ENCODE measurements at regions not wholly inside any gene's neighbourhood (a gene's known extent, or its start where the extent isn't known, plus 50 kb on each side); places are given as distances from the start of the nearest gene placed in this dataset.

- no peaks in the 10 kb centered on the region for H3K36me3 ChIP-seq (ENCODE audit: insufficient read depth, low read length)
- Mint-ChIP-seq H3K36me3 (peaks cover 0 to 3% (median 0%) of the 10 kb centered on the region in 3 donors), H3K4me1 (peaks cover under 1 to 4% (median 2%) of the 10 kb centered on the region in 3 donors), H3K4me3 (no peak overlapping the region), H3K27ac (no peak overlapping the region), H3K9me3 (no peaks in the 10 kb centered on the region), H3K27me3 (peaks cover 1 to 21% of the 10 kb centered on the region in 2 donors)
- ChIA-PET CTCF (no interaction called here), POLR2A (no interaction called here)
- H3K4me1 ChIP-seq (ENCODE audit: insufficient read depth, low read length), result peaks cover 4% of the 10 kb centered on the region
- no peak for DNase-seq
- H3K9me3 ChIP-seq (ENCODE audit: low read length), result no peaks in the 10 kb centered on the region
- H3K27me3 ChIP-seq (ENCODE audit: insufficient read depth, low read length, poor library complexity, severe bottlenecking), result no peaks in the 10 kb centered on the region
- no peak overlapping the region for H3K4me3 ChIP-seq (ENCODE audit: low read length)
- no peak overlapping the region for H3K27ac ChIP-seq (ENCODE audit: low read depth, low read length)
Measured at GRCh38 chr1:167158111-167158812, 62.4 kb upstream of the POU2F1 start.

DNA sequence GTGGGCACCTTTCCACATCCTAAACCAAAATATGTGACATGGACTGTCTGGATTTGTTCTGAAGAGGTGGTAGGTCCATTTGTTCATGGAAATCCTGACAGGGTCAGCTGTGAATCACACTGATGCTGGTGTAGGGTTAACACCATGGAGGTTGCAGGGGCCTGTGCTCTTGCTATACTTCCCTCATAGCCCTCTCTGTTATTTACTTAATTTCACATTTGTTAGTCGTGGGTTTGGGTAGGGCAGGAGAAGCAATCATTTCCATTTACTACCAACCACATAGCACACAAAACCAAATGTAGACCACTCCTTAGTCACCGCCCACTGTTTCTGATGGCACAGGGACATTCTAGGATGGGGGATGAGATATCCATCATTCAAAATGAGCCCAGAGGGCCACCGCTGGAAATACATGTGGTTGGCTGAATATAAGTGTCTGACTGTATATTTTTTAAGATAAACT lies 61.8 kb upstream of the POU2F1 start:
- Mint-ChIP-seq H3K36me3 (peaks cover 0 to 3% (median 0%) of the 10 kb centered on the region in 3 donors), H3K27me3 (peaks cover 1 to 18% of the 10 kb centered on the region in 2 donors), H3K9me3 (no peaks in the 10 kb centered on the region), H3K4me1 (peaks cover 2 to 10% (median 7%) of the 10 kb centered on the region in 3 donors), H3K4me3 (no peak overlapping the region), H3K27ac (peak overlapping the region in 1 of 8 donors; percentile 13)
- CTCF ChIA-PET, result no interaction called here
- no peak for DNase-seq
- Histone ChIP-seq H3K4me3 (ENCODE audit: low read length) (no peak overlapping the region), H3K36me3 (ENCODE audit: insufficient read depth, low read length) (no peaks in the 10 kb centered on the region), H3K9me3 (ENCODE audit: low read length) (no peaks in the 10 kb centered on the region), H3K27me3 (ENCODE audit: insufficient read depth, low read length, poor library complexity, severe bottlenecking) (no peaks in the 10 kb centered on the region), H3K4me1 (ENCODE audit: insufficient read depth, low read length) (peaks cover 4% of the 10 kb centered on the region), H3K27ac (ENCODE audit: low read depth, low read length) (no peak overlapping the region)
- POLR2A ChIA-PET, result interaction anchor here (0.7 kb wide), 1 partner anchor 63 kb away, joined by 3 read pairs; no protein-coding TSS in a partner anchor

DNA sequence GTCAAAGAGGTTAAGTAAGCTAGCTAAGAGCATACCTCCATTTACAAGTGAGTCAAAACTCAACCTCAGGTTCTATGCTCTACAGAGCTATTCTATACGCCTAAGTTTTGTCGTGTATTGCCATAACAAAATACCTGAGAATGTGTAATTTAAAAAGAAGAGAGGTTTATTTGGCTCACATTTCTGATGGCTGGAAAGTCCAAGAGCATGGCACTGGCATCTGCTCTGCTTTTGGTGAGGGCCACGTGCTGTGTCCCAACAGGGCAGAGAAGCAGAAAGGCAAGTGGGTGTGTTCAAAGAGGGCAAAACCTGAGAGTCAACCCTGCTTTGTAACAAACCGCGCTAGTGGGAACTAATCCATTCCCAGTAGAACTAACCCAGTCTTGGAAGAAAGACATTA lies 60.9 kb upstream of the POU2F1 start:
- Mint-ChIP-seq H3K4me3 (no peak overlapping the region), H3K4me1 (peaks cover 2 to 10% (median 7%) of the 10 kb centered on the region in 3 donors), H3K36me3 (peaks cover 0 to 3% (median 0%) of the 10 kb centered on the region in 3 donors), H3K27me3 (peaks cover 6 to 23% of the 10 kb centered on the region in 2 donors), H3K27ac (no peak overlapping the region), H3K9me3 (no peaks in the 10 kb centered on the region)
- no peaks in the 10 kb centered on the region for H3K9me3 ChIP-seq (ENCODE audit: low read length)
- ChIA-PET POLR2A (interaction anchor here (0.7 kb wide), 1 partner anchor 62 kb away, joined by 3 read pairs; no protein-coding TSS in a partner anchor), CTCF (no interaction called here)
- H3K27me3 ChIP-seq (ENCODE audit: insufficient read depth, low read length, poor library complexity, severe bottlenecking), result no peaks in the 10 kb centered on the region
- no peak overlapping the region for H3K4me3 ChIP-seq (ENCODE audit: low read length)
- DNase-seq, result no peak
- H3K27ac ChIP-seq (ENCODE audit: low read depth, low read length), result no peak overlapping the region
- peaks cover 4% of the 10 kb centered on the region for H3K4me1 ChIP-seq (ENCODE audit: insufficient read depth, low read length)
- H3K36me3 ChIP-seq (ENCODE audit: insufficient read depth, low read length), result no peaks in the 10 kb centered on the region

DNA sequence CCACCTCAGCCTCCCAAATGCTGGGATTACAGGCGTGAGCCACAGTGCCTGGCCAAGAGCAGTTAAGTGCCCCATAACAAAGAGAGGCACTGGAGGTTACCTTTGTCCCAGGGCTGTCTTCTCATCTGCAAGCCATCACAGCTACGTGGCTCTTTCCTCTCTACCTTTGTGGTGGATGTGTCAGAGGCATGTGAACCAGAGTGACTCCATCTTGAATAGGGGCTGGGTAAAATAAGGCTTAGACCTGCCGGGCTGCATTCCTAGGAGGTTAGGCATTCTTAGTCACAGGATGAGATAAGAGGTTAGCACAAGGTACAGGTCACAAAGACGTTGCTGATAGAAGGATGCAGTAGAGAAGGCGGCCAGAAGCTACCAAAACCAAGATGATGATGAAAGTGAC lies 59.4 kb upstream of the POU2F1 start:
- no peak overlapping the region for H3K4me3 Mint-ChIP-seq
- ChIA-PET POLR2A (no interaction called here), CTCF (interaction anchor here (1.0 kb wide), 1 partner anchor 94 kb away, joined by 3 read pairs; no protein-coding TSS in a partner anchor)
- H3K27ac Mint-ChIP-seq, result no peak overlapping the region
- peaks cover 9 to 33% of the 10 kb centered on the region in 2 donors for H3K27me3 Mint-ChIP-seq
- Histone ChIP-seq H3K4me1 (ENCODE audit: insufficient read depth, low read length) (peaks cover 4% of the 10 kb centered on the region), H3K4me3 (ENCODE audit: low read length) (no peak overlapping the region), H3K27me3 (ENCODE audit: insufficient read depth, low read length, poor library complexity, severe bottlenecking) (no peaks in the 10 kb centered on the region), H3K9me3 (ENCODE audit: low read length) (no peaks in the 10 kb centered on the region), H3K36me3 (ENCODE audit: insufficient read depth, low read length) (no peaks in the 10 kb centered on the region), H3K27ac (ENCODE audit: low read depth, low read length) (no peak overlapping the region)
- peaks cover 0 to 3% (median 0%) of the 10 kb centered on the region in 3 donors for H3K36me3 Mint-ChIP-seq
- H3K4me1 Mint-ChIP-seq, result peaks cover 2 to 10% (median 7%) of the 10 kb centered on the region in 3 donors
- no peak for DNase-seq
- no peaks in the 10 kb centered on the region for H3K9me3 Mint-ChIP-seq

DNA sequence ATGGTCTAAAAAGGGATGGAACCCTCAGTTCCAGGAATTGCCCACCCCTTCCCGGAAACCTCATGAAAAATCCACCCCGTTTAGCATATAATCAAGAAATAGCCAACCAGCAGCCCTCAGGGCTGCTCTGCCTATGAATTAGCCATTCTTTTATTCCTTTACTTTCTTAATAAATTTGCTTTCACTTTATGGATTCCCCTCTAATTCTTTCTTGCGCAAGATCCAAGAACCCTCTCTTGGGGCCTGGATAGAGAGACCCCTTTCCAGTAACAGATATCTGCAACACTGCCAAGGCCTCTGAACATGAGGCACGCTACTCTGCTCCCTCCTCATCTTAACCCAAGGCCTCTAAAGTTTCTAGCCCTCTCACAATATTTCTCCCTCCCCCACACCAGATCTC lies 58.9 kb upstream of the POU2F1 start:
- Mint-ChIP-seq H3K27ac (no peak overlapping the region), H3K4me1 (peaks cover 2 to 10% (median 7%) of the 10 kb centered on the region in 3 donors), H3K36me3 (peaks cover 0 to 3% (median 0%) of the 10 kb centered on the region in 3 donors), H3K9me3 (no peaks in the 10 kb centered on the region), H3K4me3 (no peak overlapping the region), H3K27me3 (peaks cover 9 to 38% of the 10 kb centered on the region in 2 donors)
- ChIA-PET POLR2A (no interaction called here), CTCF (no interaction called here)
- H3K27me3 ChIP-seq (ENCODE audit: insufficient read depth, low read length, poor library complexity, severe bottlenecking), result peaks cover 1% of the 10 kb centered on the region
- H3K4me3 ChIP-seq (ENCODE audit: low read length), result no peak overlapping the region
- no peak overlapping the region for H3K27ac ChIP-seq (ENCODE audit: low read depth, low read length)
- H3K36me3 ChIP-seq (ENCODE audit: insufficient read depth, low read length), result no peaks in the 10 kb centered on the region
- DNase-seq, result no peak
- H3K9me3 ChIP-seq (ENCODE audit: low read length), result no peaks in the 10 kb centered on the region
- H3K4me1 ChIP-seq (ENCODE audit: insufficient read depth, low read length), result peaks cover 4% of the 10 kb centered on the region

GRCh38 chr1:167165219-167165618 lies 55.5 kb upstream of the POU2F1 start:
- Mint-ChIP-seq H3K4me3 (no peak overlapping the region), H3K27me3 (peaks cover 9 to 56% of the 10 kb centered on the region in 2 donors), H3K36me3 (peaks cover 0 to 3% (median 0%) of the 10 kb centered on the region in 3 donors), H3K9me3 (no peaks in the 10 kb centered on the region), H3K27ac (no peak overlapping the region), H3K4me1 (peaks cover 2 to 10% (median 7%) of the 10 kb centered on the region in 3 donors)
- Histone ChIP-seq H3K4me1 (ENCODE audit: insufficient read depth, low read length) (peaks cover 4% of the 10 kb centered on the region), H3K27ac (ENCODE audit: low read depth, low read length) (no peak overlapping the region), H3K9me3 (ENCODE audit: low read length) (no peaks in the 10 kb centered on the region), H3K27me3 (ENCODE audit: insufficient read depth, low read length, poor library complexity, severe bottlenecking) (peaks cover 5% of the 10 kb centered on the region), H3K4me3 (ENCODE audit: low read length) (no peak overlapping the region), H3K36me3 (ENCODE audit: insufficient read depth, low read length) (no peaks in the 10 kb centered on the region)
- DNase-seq, result no peak
- CTCF ChIA-PET, result interaction anchor here (1.2 kb wide), 1 partner anchor 255 kb away, joined by 3 read pairs; no protein-coding TSS in a partner anchor
- POLR2A ChIA-PET, result no interaction called here

- Histone ChIP-seq H3K27ac (ENCODE audit: low read depth, low read length) (no peak overlapping the region), H3K36me3 (ENCODE audit: insufficient read depth, low read length) (no peaks in the 10 kb centered on the region), H3K27me3 (ENCODE audit: insufficient read depth, low read length, poor library complexity, severe bottlenecking) (peaks cover 12% of the 10 kb centered on the region), H3K9me3 (ENCODE audit: low read length) (no peaks in the 10 kb centered on the region), H3K4me1 (ENCODE audit: insufficient read depth, low read length) (peaks cover 4% of the 10 kb centered on the region), H3K4me3 (ENCODE audit: low read length) (no peak overlapping the region)
- Mint-ChIP-seq H3K27me3 (peaks cover 9 to 63% of the 10 kb centered on the region in 2 donors), H3K36me3 (peaks cover 0 to 3% (median 0%) of the 10 kb centered on the region in 3 donors), H3K27ac (no peak overlapping the region), H3K9me3 (no peaks in the 10 kb centered on the region), H3K4me1 (peaks cover 2 to 10% (median 7%) of the 10 kb centered on the region in 3 donors), H3K4me3 (no peak overlapping the region)
- DNase-seq, result no peak
- CTCF ChIA-PET, result no interaction called here
- POLR2A ChIA-PET, result no interaction called here
Measured at GRCh38 chr1:167165948-167166689, 54.6 kb upstream of the POU2F1 start.

- ChIA-PET POLR2A (no interaction called here), CTCF (no interaction called here)
- Histone ChIP-seq H3K36me3 (ENCODE audit: insufficient read depth, low read length) (no peaks in the 10 kb centered on the region), H3K9me3 (ENCODE audit: low read length) (no peaks in the 10 kb centered on the region), H3K4me3 (ENCODE audit: low read length) (no peak overlapping the region), H3K27ac (ENCODE audit: low read depth, low read length) (no peak overlapping the region), H3K27me3 (ENCODE audit: insufficient read depth, low read length, poor library complexity, severe bottlenecking) (peaks cover 12% of the 10 kb centered on the region), H3K4me1 (ENCODE audit: insufficient read depth, low read length) (peaks cover 4% of the 10 kb centered on the region)
- H3K27ac Mint-ChIP-seq, result no peak overlapping the region
- peaks cover 2 to 10% (median 7%) of the 10 kb centered on the region in 3 donors for H3K4me1 Mint-ChIP-seq
- H3K9me3 Mint-ChIP-seq, result no peaks in the 10 kb centered on the region
- H3K4me3 Mint-ChIP-seq, result no peak overlapping the region
- peaks cover 9 to 59% of the 10 kb centered on the region in 2 donors for H3K27me3 Mint-ChIP-seq
- peaks cover 0 to 3% (median 0%) of the 10 kb centered on the region in 3 donors for H3K36me3 Mint-ChIP-seq
- no peak for DNase-seq
Measured at GRCh38 chr1:167166690-167167075, 54.0 kb upstream of the POU2F1 start.

All from CD8-positive, alpha-beta memory T cell (primary cell).